Stimulated activated CD4-positive, alpha-beta T cell treated with anti-CD3 and anti-CD28 coated beads, Interleukin-4, amount 100 ng/mL, for 1 hour (primary cell): ENCODE measurements at regions not wholly inside any gene's neighbourhood (a gene's known extent, or its start where the extent isn't known, plus 50 kb on each side); places are given as distances from the start of the nearest gene placed in this dataset.

ENCODE experiments used
- DNase-seq: peaks from one replicate; pipeline ENCODE4 v3.0.0-alpha.2; 2020

DNA sequence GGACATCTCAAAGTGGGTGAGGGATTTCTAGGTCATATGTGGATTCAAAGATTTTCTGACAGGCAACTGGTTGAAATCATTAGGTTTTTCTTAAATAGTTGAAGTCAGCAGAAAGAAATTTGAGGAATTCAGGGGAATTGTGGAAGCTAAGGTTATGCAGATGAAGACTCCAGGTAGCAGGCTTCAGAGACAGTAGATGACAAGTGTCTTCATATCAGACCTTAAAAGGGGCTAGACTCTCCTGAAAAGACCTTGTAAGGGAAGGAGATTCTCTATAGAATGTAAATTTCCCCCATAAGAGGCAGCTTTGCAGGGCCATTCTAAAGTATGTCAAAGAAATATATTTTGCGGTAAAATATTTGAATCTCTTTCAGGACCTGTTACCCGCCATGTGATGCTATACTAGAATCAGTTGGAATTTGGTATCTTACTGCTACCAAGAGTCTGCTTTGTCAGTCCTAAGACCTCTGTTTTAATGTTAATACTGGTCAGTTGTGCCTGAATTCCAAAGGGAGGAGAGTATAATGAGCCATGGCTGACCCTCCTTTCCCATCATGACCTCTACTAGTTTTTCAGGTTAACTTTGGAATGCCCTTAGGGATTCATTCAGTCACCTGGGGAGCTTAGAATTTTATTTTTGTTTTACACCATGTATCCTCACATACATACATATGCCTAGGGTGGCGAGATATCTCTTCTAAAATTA is 1115.5 kb upstream of the SLC10A2 start:
- DNase-seq: no peak

DNA sequence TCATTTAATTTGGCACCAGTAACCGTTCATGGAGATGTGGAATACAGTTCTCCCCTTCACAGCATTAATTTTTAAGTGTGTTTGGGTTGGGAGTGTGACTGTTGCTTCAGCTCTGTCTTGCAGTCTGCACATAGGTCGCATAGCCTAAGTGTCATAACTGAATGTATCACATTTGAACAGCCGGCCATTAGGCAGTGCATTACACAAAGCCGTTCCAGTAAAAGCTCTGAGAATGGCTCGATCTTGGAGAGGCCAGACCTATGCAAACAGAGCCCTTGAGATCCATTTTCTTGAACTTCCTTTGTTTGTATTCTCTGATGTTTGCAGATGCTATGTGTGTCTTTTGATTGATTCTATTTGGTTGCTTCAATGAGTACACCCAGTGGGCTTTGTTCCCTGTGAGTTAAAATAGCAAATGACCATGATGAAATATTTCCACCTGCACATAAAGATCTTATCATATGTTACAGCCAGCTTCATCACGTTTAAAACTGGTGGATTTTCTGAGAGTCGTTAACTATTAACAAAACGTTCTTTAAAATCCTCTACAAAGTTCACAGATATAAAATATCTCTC is 1104.9 kb upstream of the SLC10A2 start:
- no peak for DNase-seq

DNA sequence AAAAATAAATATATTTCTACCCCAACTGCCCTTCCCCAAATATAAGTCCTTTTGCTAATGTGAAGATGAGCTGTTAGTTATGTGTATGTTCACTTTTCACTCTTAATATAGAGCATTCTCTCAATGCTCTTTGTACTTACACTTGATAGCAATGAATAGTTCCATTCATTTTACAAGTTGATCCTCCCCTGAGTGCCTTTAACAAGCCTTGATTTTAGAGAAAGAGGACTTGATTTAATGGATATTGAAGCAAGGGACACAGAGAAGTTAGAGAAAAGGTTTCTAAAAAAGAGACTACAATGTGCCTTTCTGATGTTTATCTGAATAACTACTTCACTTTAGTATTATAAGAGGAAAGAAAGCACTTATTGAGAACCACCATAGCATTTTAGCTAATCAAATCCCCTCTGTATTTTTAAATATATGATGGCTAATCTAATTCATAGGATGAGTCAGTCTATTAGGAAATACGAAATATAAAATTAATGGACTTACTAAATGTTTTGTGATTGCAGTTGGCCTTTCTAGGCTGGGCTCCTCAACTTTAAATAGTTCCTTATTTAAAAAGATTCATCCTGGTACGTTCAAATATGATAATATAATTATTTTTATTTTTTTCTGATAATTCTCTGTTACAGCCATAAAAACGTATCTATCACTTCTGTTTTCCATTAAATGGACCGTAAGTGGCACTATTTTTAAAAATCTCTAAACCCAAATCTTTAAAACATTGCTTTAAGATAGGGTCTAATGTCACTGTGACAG is 1097.8 kb upstream of the SLC10A2 start:
- no peak for DNase-seq

DNA sequence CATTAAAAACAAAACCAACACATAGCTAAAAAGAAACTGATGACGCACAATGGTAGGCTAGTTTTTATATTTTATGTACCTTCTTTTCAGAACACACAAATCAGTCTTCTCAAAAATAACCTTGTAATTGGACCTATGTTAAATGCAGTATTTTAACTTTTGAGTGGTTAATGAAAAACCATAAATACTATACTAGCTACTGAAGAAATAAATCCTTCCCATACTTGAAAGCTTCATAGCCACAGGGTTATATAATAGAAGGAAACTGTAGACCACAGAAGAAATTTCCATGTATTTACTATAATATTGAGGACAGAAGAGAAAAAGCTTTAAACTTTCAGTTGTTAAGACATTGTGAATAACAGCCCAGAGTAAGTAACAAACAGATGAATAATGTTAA is 1094.3 kb upstream of the SLC10A2 start:
- no peak for DNase-seq

DNA sequence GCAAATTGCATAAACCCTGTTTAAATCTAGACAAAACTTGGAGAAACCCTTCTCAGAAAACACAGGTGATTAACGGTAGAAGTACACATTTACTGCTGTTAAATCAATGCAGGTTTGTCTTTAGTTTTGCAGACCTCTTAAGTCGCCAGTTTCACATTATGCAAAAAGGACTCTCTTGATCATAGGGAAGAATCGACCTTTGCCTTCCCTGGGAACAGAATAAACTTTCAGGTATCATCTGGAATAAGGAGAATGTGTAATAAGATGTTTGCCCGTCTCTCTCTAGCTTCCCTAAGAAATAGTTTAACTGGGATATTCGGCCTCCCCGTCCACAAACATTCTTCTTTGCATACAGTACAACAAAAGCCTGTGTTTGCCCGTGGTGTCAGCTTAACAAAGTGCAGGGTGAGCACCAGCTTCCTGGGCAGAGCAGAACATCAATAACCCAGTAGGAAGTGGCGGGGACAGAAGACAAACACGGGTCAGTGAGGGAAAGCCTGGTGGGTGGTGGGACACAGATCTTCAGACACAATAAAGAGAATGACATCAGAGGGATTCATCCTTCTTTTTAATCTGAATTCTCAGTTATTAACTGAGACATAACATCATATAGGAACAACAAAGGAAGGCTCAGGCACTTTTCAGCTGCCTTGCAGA is 1077.7 kb upstream of the SLC10A2 start:
- DNase-seq: no peak

- DNase-seq: no peak
Observed at GRCh38 chr13:104140552-104140951, 1074.3 kb upstream of the SLC10A2 start.

DNA sequence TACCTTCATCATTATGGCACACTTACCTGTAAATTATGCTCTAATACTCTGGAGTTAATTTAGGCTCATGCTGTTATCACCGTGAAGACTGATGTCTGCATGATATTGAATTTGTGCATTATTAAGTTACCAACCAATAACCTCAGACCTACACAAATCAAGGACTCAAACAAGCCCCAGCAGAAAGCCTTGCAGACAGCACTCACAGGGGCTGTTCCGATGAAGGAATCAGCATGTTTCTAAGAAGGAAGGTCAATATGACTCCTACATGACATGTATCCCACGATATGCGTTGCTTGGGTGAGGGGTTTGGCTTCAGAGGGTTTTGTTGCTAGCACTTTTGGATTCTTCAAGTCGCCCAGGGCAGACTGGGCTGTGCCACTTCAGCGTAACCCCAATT is 1071.2 kb upstream of the SLC10A2 start:
- DNase-seq: no peak

- no peak for DNase-seq
Observed at GRCh38 chr13:104132849-104133248, 1066.6 kb upstream of the SLC10A2 start.

DNA sequence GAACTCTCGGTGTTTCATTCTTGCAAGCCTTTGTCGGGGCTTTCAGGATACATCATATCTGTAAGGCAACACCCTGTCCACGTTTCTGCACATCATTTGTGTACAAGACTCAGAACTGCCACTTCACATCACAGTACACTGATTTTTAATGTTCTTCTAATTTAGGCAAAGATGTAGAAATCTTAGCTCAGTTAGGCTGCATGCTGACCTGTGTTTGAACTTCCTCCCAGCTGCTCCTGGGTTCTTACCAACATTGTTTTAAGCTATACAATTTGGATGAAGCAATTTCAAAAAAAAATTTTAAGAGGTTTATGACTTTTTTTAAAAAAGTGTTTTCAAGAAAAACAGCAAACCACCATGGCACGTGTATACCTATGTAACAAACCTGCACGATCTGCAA is 1047.9 kb upstream of the SLC10A2 start:
- no peak for DNase-seq

DNA sequence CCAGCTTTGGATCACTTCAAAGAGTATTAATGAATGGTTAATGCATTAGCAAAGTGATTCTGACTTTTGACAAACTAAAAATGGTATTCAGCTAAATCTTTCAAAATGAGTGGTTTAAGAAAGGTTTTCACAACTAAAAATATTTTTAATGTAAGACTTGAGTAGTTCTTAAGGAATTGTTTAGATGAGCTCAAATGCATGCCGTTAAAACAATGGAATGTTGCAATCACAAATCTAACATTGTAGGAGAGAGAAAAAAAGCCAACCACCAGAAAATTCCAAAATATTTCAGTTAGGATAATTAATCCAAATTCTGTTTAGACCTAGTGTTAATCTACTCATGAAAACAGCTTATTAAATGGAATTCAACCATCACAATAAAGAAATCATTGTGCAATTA is 1044.8 kb upstream of the SLC10A2 start:
- DNase-seq: no peak

DNA sequence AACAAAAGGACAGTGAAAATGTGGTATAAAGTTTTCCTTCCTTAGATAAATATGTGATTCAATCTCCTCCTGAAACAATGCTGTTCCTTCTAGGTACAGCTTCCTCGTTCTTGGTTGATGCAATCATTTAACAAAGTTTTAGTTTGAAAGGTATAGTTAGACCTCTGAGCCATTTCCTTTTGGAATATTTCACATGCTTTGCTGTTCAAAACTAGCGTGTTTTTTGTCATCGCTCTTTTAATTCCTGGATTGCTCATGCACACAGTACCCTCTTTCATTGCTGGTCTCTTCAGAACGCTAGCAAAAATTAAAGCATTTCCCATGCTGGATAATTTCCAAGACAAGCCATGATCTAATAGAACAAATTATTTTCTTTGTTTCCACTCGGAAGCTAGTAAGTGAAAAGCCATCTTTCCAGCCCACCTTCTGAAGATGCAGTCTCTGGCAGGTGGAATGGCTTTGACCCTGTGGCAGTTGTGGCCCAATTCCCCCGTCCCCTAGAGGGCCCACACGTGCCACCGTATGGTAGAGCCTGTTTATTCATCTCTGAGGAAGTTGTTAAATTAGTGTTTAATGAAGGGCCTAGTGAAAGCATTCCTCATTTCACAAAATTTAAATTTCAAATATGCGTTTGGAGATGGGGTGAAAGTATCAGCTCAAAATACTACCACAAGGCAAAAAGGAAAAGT is 1040.6 kb upstream of the SLC10A2 start:
- DNase-seq: no peak

DNA sequence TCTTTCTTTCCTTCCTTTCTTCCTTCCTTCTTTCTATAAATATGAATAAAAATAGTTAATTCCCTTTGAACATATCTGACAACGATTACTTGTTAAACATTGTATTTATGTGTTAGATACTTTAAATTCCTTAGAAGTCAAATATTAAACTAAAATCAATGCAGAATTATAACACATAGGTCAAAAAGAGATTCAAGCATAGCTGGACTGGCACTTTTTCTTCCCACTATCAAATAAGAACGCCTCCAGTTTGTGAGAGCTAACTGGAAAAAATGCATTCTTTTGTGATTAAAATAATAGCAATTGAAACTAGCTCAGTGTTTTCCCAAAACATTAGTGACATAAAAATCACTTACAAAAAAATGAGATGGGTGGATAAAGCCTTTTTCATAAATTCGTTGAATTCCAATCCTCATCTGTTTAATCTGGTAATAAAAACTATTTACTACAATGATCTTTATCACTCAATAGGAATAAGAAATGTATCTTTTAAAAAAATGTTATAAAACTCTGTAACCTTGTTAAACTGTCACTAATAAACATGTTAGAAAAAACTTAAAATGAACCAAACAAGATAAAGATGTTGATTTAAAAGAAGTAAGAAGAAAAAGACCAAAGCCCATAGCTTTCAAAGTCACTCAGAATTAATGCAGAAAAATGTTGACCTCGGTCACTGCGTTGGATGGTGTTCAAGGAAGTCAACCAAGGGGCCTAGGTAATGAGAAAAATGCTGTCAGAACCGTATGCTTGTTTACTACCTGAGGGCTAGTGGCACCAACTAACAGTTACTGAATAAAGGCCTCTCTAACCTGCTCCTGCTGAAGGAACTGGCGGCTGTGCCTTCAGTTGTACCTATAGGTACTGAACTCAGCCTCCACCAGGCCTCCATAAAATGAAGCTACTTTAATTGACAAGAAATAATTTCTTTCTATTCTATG is 1039.5 kb upstream of the SLC10A2 start:
- DNase-seq: no peak

DNA sequence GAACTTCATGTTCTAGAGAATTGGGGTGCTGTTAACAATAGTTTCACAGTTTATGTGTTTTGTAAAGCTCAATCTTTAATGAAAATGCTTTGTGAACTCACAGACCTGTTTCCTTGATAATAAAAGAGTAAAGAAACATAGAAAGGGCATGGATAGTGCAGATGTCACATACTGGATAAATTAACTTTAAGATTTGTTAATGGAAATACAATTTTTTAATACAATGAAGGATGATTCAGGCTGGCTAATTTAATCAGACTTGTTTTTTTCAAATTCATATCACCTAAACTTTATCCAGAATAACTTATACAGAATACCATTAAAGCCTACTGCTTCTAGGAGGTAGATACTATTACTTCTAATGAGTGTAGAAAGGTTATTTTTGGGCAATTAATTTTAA is 1033.5 kb upstream of the SLC10A2 start:
- DNase-seq: no peak

GRCh38 chr13:104098421-104098820 is 1032.2 kb upstream of the SLC10A2 start:
- DNase-seq: no peak

- no peak for DNase-seq
Observed at GRCh38 chr13:104086759-104087158, 1020.5 kb upstream of the SLC10A2 start.

GRCh38 chr13:104086210-104086609 is 1020.0 kb upstream of the SLC10A2 start:
- DNase-seq: no peak

GRCh38 chr13:104085611-104086010 is 1019.4 kb upstream of the SLC10A2 start:
- DNase-seq: no peak

- DNase-seq: no peak
Observed at GRCh38 chr13:104074326-104074725, 1008.1 kb upstream of the SLC10A2 start.

DNA sequence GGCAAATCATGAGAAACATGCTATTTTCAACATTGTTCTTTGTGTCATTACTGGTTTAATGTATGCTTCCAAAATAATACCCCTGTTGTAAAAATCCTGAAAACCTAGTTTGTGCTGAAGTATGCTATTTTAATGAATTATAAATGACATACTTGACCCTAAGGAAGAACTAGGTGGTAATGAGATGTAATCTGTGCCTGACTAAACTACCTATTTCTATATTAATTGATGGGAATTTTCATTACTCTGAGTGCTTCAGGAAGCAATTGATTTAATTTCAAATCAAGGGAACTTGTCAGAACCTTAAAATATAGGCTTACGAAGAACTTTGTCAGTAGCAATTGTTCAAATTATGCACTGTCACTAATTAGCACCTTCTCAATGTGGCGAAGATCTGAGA is 1005.6 kb upstream of the SLC10A2 start:
- no peak for DNase-seq

DNA sequence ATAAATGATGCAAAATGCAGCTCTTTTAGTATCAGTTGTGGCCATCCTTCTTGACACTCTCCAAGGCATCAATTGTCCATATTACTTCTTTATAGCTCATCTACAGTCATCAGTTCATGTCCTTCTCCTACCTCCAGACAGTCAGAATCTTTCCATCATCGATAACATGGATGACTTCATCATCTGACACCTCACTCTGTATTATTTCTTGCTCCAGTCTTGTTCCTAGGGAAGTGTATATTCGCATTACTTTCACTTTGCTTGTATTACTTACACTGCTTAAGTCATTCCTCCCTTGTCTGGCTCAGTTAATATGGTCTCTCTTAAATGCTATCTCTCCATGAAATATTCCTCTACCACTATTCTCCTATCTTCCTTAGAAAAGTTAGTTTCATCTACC is 999.1 kb upstream of the SLC10A2 start:
- DNase-seq: no peak

DNA sequence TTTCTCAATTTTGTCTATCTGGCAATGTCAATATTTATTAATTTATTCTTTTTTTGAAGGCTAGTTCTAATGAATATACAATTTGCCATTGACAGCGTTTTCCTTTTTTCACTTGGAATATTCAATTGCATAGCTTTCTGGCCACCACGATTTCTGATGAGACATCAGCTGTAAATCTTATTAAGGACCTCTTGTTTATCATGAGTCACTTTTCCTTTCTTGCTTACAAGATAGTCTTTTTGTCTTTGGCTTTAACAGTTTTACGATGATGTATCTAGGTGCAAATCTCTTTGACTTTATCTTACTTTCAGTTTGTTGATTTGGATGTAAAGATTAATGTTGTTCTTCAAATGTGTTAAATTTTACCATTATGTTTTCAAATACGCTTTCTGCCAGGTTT is 991.6 kb upstream of the SLC10A2 start:
- DNase-seq: no peak

DNA sequence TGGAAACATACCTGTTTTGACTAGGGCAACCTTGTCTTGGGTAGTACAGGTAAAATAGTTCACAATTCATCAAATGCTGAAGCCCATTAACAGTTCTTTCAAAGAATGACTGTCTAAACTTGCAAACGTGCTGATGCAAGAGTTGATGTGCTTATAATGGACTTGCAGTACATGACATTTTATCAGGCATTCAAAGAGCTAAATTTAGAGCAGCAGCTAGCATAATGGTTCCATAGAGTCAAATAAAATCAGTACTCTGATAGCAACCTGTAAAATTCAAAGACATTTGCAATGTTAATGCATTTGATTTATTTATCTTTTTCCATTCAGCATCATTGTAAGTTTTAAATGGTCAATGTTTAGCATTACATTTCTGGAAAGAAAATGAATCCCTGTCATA is 979.7 kb upstream of the SLC10A2 start:
- DNase-seq: no peak
